ENCODE measurements at regions not wholly inside any gene's neighbourhood (a gene's known extent, or its start where the extent isn't known, plus 50 kb on each side); places are given as distances from the start of the nearest gene placed in this dataset.

- TF ChIP-seq CTCF (conservative IDR thresholded peaks at IDR 0.05; ENCODE audit: low read length) (no peak), EZH2phosphoT487 (IDR thresholded peaks at IDR 0.05; ENCODE audit: borderline replicate concordance) (no peak)
These were observed 291.1 kb downstream of the NNT start for GRCh38 chr5:43893951-43894684.

All from Loucy (cell line).